ENCODE measurements at regions not wholly inside any gene's neighbourhood (a gene's known extent, or its start where the extent isn't known, plus 50 kb on each side); places are given as distances from the start of the nearest gene placed in this dataset.

GRCh38 chr12:126967152-126967551, 1299.8 kb upstream of the TMEM132C start:
- Mint-ChIP-seq H3K4me3 (no peak overlapping the region), H3K36me3 (ENCODE audit: insufficient read depth in 1 of 3, low read depth in 3 of 3) (no peaks in the 10 kb centered on the region; a peak in 1 of 7 replicates), H3K27me3 (ENCODE audit: low read depth) (peaks cover 2% of the 10 kb centered on the region), H3K9me3 (no peaks in the 10 kb centered on the region), H3K4me1 (0 out of 4 replicates have a peak, but pooled peaks cover 0 to 2% of the 10 kb centered on the region in 2 experiments), H3K27ac (no peak overlapping the region)
- Histone ChIP-seq H2BK12ac (ENCODE audit: insufficient read length, low read depth, low read length) (no peak overlapping the region), H4K20me1 (ENCODE audit: control insufficient read depth, insufficient read depth, insufficient read length) (no peaks in the 10 kb centered on the region), H2AFZ (ENCODE audit: low read length) (no peak overlapping the region), H3K9ac (ENCODE audit: extremely low read depth, insufficient read length, low read length) (no peak overlapping the region), H3K79me1 (ENCODE audit: insufficient read depth, low read depth, low read length, poor library complexity, severe bottlenecking) (no peaks in the 10 kb centered on the region), H2BK120ac (ENCODE audit: low read depth, low read length, poor library complexity, severe bottlenecking) (no peak overlapping the region), H3K18ac (ENCODE audit: insufficient read length, low read depth, low read length) (no peak overlapping the region), H3T11ph (ENCODE audit: low read length) (no peak overlapping the region), H3K4ac (ENCODE audit: low read depth, low read length) (no peak overlapping the region), H3K27ac (ENCODE audit: insufficient read length, low read depth, low read length) (no peak overlapping the region), H3K23me2 (ENCODE audit: insufficient read length, low read depth, low read length, poor library complexity, severe bottlenecking) (no peaks in the 10 kb centered on the region), H4K8ac (replicated peaks; ENCODE audit: insufficient read length, low read depth, low read length) (no peak overlapping the region), H3K79me2 (ENCODE audit: insufficient read depth, low read length) (no peaks in the 10 kb centered on the region), H3K56ac (ENCODE audit: insufficient read length, low read depth, low read length) (no peak overlapping the region), H3K27me3 (ENCODE audit: insufficient read depth, low read length) (no peaks in the 10 kb centered on the region), H3K4me2 (ENCODE audit: insufficient read depth, insufficient read length, low read length) (no peak overlapping the region), H3K23ac (ENCODE audit: insufficient read length, low read depth, low read length) (no peak overlapping the region), H3K9me3 (ENCODE audit: control insufficient read depth, low read depth, low read length) (no peaks in the 10 kb centered on the region), H3K14ac (ENCODE audit: insufficient read depth, low read length) (no peak overlapping the region), H4K5ac (ENCODE audit: insufficient read length, low read depth, low read length) (no peak overlapping the region), H3K4me1 (ENCODE audit: insufficient read depth, low read length) (no peaks in the 10 kb centered on the region), H2BK5ac (ENCODE audit: insufficient read length, low read length) (no peak overlapping the region), H4K91ac (ENCODE audit: insufficient read length, low read depth, low read length) (no peak overlapping the region), H2BK20ac (ENCODE audit: low read depth, low read length, poor library complexity, severe bottlenecking) (no peak overlapping the region), H2AK5ac (ENCODE audit: insufficient read length, low read length) (no peak overlapping the region), H2BK15ac (ENCODE audit: low read depth, low read length) (no peak overlapping the region)
- TF ChIP-seq CTCF (conservative IDR thresholded peaks at IDR 0.05): no peak
- no CpG with 5 or more reads among the region's 5 CpGs for WGBS (ENCODE audit: extremely low coverage, insufficient read length, low lambda C conversion rate)
- DNase-seq: no peak

Data from H9 (cell line).